ENCODE measurements at regions not wholly inside any gene's neighbourhood (a gene's known extent, or its start where the extent isn't known, plus 50 kb on each side); places are given as distances from the start of the nearest gene placed in this dataset.

DNA sequence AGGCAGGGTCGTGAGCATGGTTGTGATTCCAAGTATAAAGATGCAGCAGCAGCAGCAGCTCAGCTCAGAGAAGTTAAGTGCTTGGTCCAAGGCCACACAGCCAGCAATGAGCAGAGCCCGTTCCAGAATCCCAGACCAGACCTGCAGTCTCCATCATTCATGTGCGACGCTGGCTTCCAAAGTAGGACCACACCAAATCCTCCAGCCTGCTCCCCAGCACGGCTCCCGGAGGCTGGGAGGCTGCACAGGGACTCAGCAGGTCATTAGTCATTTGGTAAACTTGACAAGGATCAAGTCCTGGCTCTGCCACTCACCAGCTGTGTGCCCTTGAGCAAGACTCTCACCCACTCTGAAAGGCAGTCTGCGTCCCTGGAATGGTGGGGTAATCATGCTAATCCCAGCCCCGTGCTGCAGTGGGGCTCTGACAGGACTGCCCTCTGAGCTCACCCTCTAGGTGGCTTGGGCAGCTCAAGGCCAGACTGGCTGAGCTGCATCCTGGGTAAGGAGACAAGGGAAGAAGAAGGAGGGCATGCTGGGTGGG lies 95.1 kb upstream of the TMEM132E start:
- TF ChIP-seq, protein P1, sequence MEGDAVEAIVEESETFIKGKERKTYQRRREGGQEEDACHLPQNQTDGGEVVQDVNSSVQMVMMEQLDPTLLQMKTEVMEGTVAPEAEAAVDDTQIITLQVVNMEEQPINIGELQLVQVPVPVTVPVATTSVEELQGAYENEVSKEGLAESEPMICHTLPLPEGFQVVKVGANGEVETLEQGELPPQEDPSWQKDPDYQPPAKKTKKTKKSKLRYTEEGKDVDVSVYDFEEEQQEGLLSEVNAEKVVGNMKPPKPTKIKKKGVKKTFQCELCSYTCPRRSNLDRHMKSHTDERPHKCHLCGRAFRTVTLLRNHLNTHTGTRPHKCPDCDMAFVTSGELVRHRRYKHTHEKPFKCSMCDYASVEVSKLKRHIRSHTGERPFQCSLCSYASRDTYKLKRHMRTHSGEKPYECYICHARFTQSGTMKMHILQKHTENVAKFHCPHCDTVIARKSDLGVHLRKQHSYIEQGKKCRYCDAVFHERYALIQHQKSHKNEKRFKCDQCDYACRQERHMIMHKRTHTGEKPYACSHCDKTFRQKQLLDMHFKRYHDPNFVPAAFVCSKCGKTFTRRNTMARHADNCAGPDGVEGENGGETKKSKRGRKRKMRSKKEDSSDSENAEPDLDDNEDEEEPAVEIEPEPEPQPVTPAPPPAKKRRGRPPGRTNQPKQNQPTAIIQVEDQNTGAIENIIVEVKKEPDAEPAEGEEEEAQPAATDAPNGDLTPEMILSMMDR (IDR thresholded peaks at IDR 0.05), result no peak
- no peak for TF ChIP-seq POLR2A (IDR thresholded peaks at IDR 0.05)

All from vagina (tissue), 2 donors.